SK-MEL-5 (cell line): ENCODE measurements at regions not wholly inside any gene's neighbourhood (a gene's known extent, or its start where the extent isn't known, plus 50 kb on each side); places are given as distances from the start of the nearest gene placed in this dataset.

Experiments
- DNase-seq: peaks from one replicate; pipeline ENCODE4 v3.0.0-alpha.2; 2016; ENCODE audit warnings: low read depth, low spot score
- in situ Hi-C: cut with HindIII; loops from 2 replicates; pipeline ENCODE4 v1.10.0; 2016; ENCODE audit warnings: low sequenced_read_pairs, high pct_unique_total_duplicates, low pct_unique_long_range_greater_than_20kb

- in situ Hi-C loops: no loop called here
- DNase-seq: no peak
Observed at GRCh38 chr18:7390731-7391492, 160.0 kb downstream of the LRRC30 start.

GRCh38 chr18:7393080-7393479 lies 162.2 kb downstream of the LRRC30 start:
- no peak for DNase-seq
- in situ Hi-C loops: no loop called here

DNA sequence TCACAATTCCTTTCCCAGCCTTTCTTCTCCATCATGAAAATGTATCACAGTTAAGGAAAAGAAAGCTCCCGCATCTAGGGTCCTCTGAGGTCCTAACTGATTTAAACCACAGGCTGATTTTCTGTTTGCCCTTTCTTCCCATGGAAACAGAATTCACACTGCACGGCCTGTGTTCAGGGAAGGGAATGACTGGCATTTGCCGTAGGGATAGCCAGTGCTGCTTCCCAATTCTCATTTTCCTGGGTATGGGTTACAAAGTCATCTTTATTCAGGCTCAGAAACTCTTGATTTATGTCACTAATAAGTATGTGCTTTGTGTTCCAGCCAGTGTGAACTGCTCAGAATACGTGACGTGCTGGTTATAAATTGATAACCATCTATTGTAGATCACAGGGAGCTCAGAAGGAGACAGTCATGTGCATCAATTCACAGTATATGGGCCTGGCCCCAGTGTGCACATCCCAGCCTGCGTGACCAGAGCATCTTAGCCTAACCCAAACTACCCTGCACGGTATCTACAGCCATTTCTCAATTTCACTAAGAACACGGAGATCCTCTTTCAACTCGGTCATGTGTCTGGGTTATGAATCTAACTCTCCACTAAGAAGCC lies 163.3 kb downstream of the LRRC30 start:
- peak; percentile 49 for DNase-seq
- in situ Hi-C loops: no loop called here

DNA sequence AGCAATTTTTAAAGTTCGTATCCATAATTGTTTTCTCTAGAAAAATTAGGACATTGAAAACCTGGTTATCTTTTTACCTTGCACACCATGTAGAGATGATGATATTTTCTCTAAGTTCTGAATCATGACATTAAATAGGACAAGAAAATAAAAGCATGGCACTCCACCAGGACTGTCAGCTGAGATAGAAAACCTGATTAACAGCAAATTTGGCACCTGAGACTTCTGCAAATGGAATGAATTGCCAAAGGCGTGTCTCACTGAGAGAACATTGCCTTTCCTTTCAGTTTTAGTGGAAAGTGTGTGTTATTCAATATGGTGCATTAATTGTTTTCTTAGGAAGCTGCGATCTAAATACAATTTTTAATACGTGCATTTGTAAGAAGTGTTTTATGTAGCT lies 164.7 kb downstream of the LRRC30 start:
- DNase-seq: no peak
- in situ Hi-C loops: no loop called here

GRCh38 chr18:7413906-7414305 lies 153.2 kb upstream of the PTPRM start:
- in situ Hi-C loops: no loop called here

GRCh38 chr18:7414459-7414858 lies 152.7 kb upstream of the PTPRM start:
- DNase-seq: peak; percentile 75
- in situ Hi-C loops: no loop called here

More at GRCh38 chr18:7413906-7414305, 153.2 kb upstream of the PTPRM start:
- DNase-seq: no peak

GRCh38 chr18:7415081-7415894 lies 151.8 kb upstream of the PTPRM start:
- in situ Hi-C loops: no loop called here

GRCh38 chr18:7417727-7418126 lies 149.4 kb upstream of the PTPRM start:
- DNase-seq: no peak
- in situ Hi-C loops: no loop called here

More at GRCh38 chr18:7415081-7415894, 151.8 kb upstream of the PTPRM start:
- DNase-seq: peak; percentile 6

- in situ Hi-C loops: no loop called here
- DNase-seq: no peak
Observed at GRCh38 chr18:7429831-7430230, 137.3 kb upstream of the PTPRM start.

GRCh38 chr18:7436166-7436565 lies 130.9 kb upstream of the PTPRM start:
- in situ Hi-C loops: no loop called here
- peak; percentile 41 for DNase-seq

DNA sequence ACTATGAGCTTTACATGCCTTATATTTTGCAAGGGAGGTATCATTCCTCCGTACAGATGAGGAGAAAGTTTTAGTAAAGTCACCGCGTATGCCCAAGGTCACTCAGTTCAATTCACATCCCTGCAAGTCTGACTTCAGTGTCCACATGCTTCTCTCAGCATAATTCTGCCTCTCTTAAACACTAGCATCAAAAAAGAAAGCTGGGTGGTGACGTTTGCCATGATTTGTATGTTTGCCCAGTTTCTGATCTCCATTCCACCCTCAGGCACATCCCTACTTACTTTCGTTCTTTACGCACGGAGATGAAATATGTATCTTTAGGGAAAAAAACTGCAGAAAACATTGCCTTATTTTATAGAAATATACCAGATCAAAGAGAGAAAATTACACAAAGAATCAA lies 129.2 kb upstream of the PTPRM start:
- peak; percentile 33 for DNase-seq
- in situ Hi-C loops: no loop called here

DNA sequence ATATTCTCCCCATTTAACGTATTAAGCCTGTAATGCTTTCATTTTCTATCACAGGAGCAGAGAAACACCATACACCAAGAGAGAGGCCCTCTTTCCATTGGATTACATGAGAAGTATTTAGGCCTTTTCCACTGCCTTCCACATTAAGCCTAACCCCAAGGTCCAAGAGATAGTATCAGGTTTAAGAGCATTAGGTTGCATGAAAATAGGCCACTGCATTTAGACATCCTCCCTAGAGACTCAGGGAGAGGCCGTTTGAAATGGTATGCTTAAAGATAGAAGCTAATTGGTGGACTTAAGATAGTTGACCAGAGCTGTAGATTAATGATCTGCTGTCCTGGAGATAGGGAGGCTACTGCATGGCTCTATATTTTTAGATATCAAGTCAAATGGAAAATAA lies 128.5 kb upstream of the PTPRM start:
- in situ Hi-C loops: no loop called here
- no peak for DNase-seq

DNA sequence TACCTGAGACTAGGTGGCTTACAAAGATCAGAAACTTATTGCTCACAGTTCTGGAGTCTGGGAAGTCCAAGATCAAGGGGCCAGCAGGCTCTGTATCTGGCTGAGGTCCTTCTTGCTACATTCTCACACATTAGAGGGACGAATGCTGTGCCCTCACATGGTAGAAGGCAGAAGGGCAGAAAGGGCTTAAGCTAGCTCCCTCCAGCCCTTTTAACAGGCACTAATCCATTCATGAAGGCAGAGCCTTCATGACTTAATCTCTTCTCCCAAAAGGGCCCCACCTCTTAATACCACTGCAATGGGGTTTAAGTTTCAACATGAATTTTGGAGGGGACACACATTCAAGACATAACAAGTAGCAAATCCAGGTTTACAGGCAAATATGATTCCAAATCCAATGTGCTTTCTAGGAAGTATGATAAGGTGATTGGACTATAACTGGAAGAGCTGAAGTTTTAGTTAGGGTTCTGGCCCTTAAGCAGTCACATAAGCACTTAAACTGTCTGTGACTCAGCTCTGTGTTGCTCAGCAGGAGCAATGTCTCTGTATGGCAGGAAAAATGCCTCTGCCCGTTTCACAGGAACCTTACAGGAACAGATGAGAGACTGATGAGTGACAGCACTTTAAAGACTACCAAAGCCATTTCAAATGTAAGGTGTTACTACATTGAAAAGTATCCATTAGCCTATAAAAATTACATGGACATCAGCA lies 119.6 kb upstream of the PTPRM start:
- in situ Hi-C loops: no loop called here
- peak; percentile 28 for DNase-seq

GRCh38 chr18:7452331-7452730 lies 114.8 kb upstream of the PTPRM start:
- in situ Hi-C loops: no loop called here

DNA sequence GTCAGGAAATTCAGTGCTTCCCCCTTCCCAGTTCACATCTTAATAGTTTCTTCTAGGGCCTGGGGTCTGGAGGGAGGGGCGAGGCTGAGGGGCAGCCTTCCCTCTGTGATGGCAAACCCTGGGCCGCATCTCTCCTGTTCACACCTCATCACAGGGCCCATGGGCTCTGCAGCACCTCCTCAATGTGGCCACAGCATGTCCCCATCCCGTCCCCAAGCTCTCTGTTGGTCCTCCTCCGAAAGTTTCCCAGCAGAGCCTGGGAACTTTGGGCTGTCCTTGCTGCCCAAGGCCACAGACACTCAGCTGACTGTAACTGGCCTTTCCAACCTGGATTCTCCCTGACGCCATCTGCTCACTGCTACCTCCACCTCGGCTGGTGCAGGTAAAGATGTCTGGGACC lies 112.7 kb upstream of the PTPRM start:
- no peak for DNase-seq
- in situ Hi-C loops: no loop called here

More at GRCh38 chr18:7452331-7452730, 114.8 kb upstream of the PTPRM start:
- DNase-seq: peak; percentile 68

- in situ Hi-C loops: no loop called here
- no peak for DNase-seq
Observed at GRCh38 chr18:7456376-7456775, 110.7 kb upstream of the PTPRM start.

DNA sequence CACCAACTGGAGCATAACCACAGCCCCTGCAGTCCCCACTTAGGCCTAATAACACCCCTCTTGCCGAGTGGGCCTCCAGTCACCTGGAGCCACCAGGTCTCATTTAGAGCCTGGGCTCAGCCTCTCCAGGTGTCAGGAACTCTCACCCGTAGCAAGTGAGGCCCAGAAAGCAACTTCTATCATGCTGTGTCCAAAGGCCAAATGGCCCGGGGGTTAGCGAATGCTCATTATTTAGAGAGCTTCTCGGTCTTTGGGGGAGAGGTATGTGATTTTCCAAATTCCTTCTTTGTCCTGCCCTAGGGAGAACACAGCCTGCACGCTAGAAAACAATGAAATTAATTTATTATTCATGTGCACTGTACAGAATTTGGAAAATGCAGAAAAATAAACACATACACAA lies 109.9 kb upstream of the PTPRM start:
- in situ Hi-C loops: no loop called here
- DNase-seq: no peak

GRCh38 chr18:7458884-7459283 lies 108.2 kb upstream of the PTPRM start:
- no peak for DNase-seq
- in situ Hi-C loops: no loop called here
